Head of caudate nucleus (tissue), 42 donors: ENCODE measurements at regions not wholly inside any gene's neighbourhood (a gene's known extent, or its start where the extent isn't known, plus 50 kb on each side); places are given as distances from the start of the nearest gene placed in this dataset.

Experiments used
- DNase-seq, 42 donors: peaks; one replicate each; pipeline versions ENCODE4 v3.0.0 to v3.0.0-alpha.2; 2020 to 2021; ENCODE audit warnings: mixed read lengths in 7 of 42
- intact Hi-C: fragments of 100-400 bp; cut with DNase I; formaldehyde crosslinking; loops from one replicate; pipeline ENCODE4 v1.15.0; 2022

DNA sequence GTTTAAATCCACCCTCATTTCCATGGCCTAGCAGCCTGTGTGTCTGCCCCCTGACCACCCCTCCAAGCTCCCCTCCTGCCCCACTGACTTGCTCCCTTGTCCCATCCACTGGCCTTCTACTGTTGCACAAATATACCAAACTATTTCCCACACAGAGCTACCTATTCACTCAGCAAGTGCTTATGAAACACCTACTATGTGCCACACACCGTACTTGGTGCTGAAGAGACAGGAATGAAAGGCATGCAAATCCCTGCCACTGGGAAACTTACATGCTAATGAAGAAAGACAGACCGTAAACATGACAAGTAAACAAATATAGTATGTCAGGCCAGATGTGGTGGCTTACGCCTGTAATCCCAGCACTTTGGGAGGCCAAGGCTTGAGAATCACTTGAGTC, 49.9 kb upstream of the CAPZB start:
- DNase-seq: no peak
- intact Hi-C loops: no loop called here
